LNCaP clone FGC (cell line): ENCODE measurements at regions not wholly inside any gene's neighbourhood (a gene's known extent, or its start where the extent isn't known, plus 50 kb on each side); places are given as distances from the start of the nearest gene placed in this dataset.

Experiments
- DNase-seq: peaks from one replicate; pipeline ENCODE4 v3.0.0-alpha.2; 2011; ENCODE audit warnings: low read depth
- H3K4me3 ChIP-seq: 2 replicates; pipeline ENCODE4 v1.5.1; 2011; ENCODE audit warnings: mild to moderate bottlenecking, low read depth, low read length, control low read depth
- TF ChIP-seq, protein P1 (sequence below): IDR thresholded peaks from 2 replicates; pipeline ENCODE4 v1.5.1; 2012; ENCODE audit warnings: mild to moderate bottlenecking; ENCODE audit not compliant: control insufficient read depth, insufficient read depth; ENCODE audit errors: extremely low read depth

DNA sequence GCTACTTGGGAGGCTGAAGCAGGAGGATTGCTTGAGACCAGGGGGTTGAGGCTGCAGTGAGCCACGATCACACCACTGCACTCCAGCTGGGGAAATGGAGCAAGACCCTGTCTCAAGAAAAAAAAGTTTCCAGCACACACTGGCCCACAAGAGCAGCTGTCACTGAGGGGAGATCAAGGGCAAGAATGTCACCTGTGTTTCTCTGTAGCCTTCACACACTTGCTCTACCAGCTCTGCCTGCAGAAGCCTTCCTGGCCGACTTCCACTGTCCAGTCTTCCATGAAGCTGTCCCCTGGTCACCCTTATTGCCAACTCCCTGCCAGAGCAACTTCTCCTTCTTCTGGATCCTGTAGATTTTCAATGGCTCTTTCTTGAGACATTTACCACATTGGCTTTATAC, 158.0 kb downstream of the KCTD15 start:
- TF ChIP-seq, protein P1, sequence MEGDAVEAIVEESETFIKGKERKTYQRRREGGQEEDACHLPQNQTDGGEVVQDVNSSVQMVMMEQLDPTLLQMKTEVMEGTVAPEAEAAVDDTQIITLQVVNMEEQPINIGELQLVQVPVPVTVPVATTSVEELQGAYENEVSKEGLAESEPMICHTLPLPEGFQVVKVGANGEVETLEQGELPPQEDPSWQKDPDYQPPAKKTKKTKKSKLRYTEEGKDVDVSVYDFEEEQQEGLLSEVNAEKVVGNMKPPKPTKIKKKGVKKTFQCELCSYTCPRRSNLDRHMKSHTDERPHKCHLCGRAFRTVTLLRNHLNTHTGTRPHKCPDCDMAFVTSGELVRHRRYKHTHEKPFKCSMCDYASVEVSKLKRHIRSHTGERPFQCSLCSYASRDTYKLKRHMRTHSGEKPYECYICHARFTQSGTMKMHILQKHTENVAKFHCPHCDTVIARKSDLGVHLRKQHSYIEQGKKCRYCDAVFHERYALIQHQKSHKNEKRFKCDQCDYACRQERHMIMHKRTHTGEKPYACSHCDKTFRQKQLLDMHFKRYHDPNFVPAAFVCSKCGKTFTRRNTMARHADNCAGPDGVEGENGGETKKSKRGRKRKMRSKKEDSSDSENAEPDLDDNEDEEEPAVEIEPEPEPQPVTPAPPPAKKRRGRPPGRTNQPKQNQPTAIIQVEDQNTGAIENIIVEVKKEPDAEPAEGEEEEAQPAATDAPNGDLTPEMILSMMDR, result no peak
- DNase-seq, result no peak
- no peak overlapping the region for H3K4me3 ChIP-seq

DNA sequence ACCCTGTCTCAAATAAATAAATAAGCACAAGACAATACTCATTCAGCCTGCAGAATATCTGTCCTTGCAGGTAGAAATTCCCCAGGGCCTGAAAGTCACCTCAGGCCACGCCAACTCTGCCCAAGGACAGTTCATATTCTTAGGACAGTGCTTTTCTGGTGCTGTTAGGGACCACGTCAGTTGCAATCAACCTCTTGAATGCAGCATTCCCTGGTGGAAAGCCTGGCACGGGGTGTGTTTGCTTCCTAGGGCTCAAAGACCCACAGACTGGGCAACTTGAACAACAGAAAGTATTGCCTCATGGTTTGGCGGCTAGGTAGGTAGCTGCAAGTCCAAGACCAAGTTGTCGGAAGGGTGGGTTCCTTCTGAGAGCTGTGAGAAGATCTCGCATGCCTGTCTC, 160.3 kb downstream of the KCTD15 start:
- DNase-seq, result no peak
- TF ChIP-seq, protein P1, result no peak
- no peak overlapping the region for H3K4me3 ChIP-seq

DNA sequence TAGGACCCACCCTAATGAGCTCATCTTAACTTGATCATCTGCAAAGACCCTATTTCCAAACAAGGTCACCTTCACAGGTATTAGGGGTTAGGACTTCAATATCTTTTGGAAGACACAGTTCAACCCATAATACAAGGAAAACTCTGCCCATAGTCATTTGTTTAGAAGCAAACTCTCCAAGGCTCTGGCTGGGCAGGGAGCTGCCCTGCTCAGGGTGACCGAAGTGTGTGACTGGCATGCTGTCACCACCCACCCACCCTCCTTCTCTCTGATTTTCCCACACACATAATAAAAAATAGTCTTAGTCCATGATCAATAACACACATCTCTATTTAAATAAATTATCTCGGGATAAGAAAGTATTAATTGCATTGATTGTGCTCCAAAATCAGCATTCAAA, 161.1 kb downstream of the KCTD15 start:
- TF ChIP-seq, protein P1, result no peak
- no peak for DNase-seq
- no peak overlapping the region for H3K4me3 ChIP-seq

DNA sequence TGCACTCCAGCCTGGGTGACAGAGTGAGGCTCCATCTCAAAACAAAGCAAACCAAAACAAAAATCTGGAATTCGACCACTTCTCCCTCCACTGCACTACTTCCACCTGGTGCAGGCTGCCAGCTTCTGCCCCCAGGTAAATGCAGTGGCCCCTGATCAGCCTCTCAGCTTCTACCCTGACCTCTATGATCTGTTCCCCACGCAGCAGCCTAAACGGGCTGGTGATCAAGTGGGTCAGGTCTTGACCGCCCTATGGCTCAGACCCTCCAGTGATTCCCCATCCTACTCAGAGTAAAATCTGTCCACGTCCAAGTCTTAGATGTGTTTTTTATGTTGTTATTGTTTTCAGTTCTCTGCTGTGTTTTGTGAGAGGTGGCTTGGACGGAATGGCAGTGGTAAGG, 163.9 kb downstream of the KCTD15 start:
- TF ChIP-seq, protein P1, result no peak
- DNase-seq, result no peak
- H3K4me3 ChIP-seq, result no peak overlapping the region

DNA sequence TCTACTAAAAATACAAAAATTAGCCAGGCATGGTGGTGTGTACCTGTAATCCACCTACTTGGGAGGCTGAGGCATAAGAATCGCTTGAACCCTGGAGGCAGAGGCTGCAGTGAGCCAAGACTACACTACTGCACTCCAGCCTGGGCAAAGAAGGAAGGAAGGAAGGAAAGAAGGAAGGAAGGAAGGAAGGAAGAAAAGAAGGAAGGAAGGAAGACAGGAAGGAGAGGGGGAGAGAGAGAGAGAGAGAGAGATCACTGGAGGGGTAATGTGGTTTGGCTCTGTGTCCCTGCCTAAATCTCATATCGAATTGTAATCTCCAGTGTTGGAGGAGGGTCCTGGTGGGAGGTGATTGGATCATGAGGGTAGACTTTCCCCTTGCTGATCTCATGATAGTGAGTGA, 165.5 kb downstream of the KCTD15 start:
- no peak overlapping the region for H3K4me3 ChIP-seq
- DNase-seq, result no peak
- TF ChIP-seq, protein P1, result no peak

DNA sequence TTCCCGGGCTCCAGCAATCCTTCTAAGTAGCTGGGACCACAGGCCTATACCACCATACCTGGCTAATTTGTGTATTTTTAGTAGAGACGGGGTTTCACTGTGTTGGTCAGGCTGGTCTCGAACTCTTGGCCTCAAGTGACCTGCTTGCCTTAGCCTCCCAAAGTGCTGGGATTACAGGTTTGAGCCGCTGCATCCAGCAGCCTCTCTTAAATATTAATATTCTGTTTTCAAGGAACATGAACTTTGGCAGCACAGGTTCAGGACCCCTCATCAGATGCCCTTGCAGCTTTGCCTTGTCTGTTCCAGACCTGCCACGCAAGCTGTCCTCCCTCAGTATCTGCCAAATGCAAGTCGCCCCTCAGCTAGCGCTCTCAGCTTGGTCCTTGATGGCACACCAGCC, 166.8 kb downstream of the KCTD15 start:
- DNase-seq, result no peak
- TF ChIP-seq, protein P1, result no peak
- no peak overlapping the region for H3K4me3 ChIP-seq

DNA sequence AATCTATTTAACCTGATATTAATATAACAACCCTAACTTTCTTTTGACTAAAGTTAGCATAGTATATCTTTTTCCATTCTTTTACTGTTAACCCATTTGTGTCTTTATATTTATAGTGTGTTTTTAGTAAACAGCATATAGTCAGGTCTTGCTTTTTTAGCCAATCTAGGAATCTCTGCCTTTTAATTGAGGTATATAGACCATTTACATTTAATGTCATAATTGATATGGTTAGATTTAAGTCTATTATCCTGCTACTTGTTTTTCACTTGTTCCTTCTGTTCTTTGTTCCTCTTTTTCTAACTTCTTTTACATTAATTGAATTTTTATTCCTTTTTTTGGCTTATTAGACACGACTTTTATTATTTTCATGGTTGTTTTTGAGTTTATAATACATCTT, 174.4 kb downstream of the KCTD15 start:
- H3K4me3 ChIP-seq, result no peak overlapping the region
- TF ChIP-seq, protein P1, result no peak
- no peak for DNase-seq
